ENCODE measurements at regions not wholly inside any gene's neighbourhood (a gene's known extent, or its start where the extent isn't known, plus 50 kb on each side); places are given as distances from the start of the nearest gene placed in this dataset.
"Not testable (repeated sequence)": the region's sequence is repeated elsewhere in the genome, so short reads cannot be mapped to it uniquely, and the experiment has no call there.

DNA sequence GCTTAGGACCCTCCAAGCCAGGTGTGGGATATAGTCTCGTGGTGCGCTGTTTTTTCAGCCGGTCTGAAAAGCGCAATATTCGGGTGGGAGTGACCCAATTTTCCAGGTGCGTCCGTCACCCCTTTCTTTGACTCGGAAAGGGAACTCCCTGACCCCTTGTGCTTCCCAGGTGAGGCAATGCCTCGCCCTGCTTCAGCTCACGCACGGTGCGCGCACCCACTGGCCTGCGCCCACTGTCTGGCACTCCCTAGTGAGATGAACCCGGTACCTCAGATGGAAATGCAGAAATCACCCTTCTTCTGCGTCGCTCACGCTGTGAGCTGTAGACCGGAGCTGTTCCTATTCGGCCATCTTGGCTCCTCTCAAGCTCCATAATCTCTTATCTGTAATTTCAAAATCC lies 408.0 kb downstream of the FAM72C start:
- not testable (repeated sequence) for DNase-seq; H3K36me3 Mint-ChIP-seq (ENCODE audit: insufficient read depth in 2 of 2); H3K4me1 Mint-ChIP-seq (ENCODE audit: low read depth); H3K9me3 Mint-ChIP-seq; H3K27ac Mint-ChIP-seq; H3K27me3 Mint-ChIP-seq (ENCODE audit: low read depth); H3K4me3 Mint-ChIP-seq; ATAC-seq (replicated peaks in 1 of 2)

- DNase-seq (no peak), ATAC-seq (replicated peaks in 1 of 2) (no peak)
- no peaks in the 10 kb centered on the region for H3K27me3 Mint-ChIP-seq (ENCODE audit: low read depth)
- H3K27ac Mint-ChIP-seq, result no peak overlapping the region
- no peaks in the 10 kb centered on the region for H3K9me3 Mint-ChIP-seq
- no peaks in the 10 kb centered on the region for H3K4me1 Mint-ChIP-seq (ENCODE audit: low read depth)
- no peak overlapping the region for H3K4me3 Mint-ChIP-seq
- no peaks in the 10 kb centered on the region for H3K36me3 Mint-ChIP-seq (ENCODE audit: insufficient read depth in 2 of 2)
Observed at GRCh38 chr1:143553627-143554026, 418.2 kb downstream of the FAM72C start.

DNA sequence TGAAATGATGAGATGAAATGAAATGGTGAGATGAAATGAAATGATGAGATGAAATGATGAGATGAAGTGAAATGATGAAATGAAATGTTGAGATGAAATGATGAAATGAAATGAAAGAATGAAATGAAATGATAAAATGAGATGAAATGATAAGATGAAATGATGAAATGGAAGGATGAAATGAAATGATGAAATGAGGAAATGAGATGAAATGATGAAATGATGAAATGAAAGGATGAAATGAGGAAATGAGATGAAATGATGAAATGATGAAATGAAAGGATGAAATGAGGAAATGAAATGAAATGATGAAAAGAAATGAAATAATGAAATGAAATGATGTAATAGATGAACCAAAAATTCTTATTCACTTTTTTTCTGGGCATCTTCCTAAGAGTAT lies 467.1 kb downstream of the FAM72C start:
- Mint-ChIP-seq H3K36me3 (ENCODE audit: insufficient read depth in 2 of 2) (peaks cover 18 to 24% of the 10 kb centered on the region in 2 donors), H3K27me3 (ENCODE audit: low read depth) (peaks cover 17% of the 10 kb centered on the region), H3K9me3 (peaks cover 15 to 23% of the 10 kb centered on the region in 2 donors), H3K27ac (peak overlapping the region; percentile 64)
- DNase-seq; H3K4me3 Mint-ChIP-seq; ATAC-seq (replicated peaks in 1 of 2); H3K4me1 Mint-ChIP-seq (ENCODE audit: low read depth): not testable (repeated sequence)

GRCh38 chr1:143504080-143504479 lies 467.7 kb downstream of the FAM72C start:
- not testable (repeated sequence) for H3K4me1 Mint-ChIP-seq (ENCODE audit: low read depth); ATAC-seq (replicated peaks in 1 of 2); DNase-seq; H3K4me3 Mint-ChIP-seq
- Mint-ChIP-seq H3K27me3 (ENCODE audit: low read depth) (peaks cover 17% of the 10 kb centered on the region), H3K27ac (peak overlapping the region; percentile 64), H3K36me3 (ENCODE audit: insufficient read depth in 2 of 2) (peaks cover 18 to 24% of the 10 kb centered on the region in 2 donors), H3K9me3 (peaks cover 15 to 23% of the 10 kb centered on the region in 2 donors)

DNA sequence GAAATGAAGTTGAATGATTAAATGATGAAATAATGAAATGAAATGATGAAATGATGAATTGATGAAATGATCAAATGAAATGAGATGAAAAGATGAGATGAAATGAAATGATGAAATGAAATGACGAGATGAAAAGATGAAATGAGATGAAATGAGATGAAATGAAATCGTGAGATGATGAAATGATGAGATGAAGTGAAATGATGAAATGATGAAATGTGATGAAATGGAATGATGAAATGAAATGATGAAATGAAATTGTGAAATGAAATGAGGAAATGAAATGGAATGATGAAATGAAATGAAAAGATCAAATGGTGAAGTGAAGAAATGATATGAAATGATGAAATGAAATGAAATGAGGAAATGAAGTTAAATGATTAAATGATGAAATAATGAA lies 468.7 kb downstream of the FAM72C start:
- Mint-ChIP-seq H3K36me3 (ENCODE audit: insufficient read depth in 2 of 2) (peaks cover 18 to 24% of the 10 kb centered on the region in 2 donors), H3K27me3 (ENCODE audit: low read depth) (peaks cover 17% of the 10 kb centered on the region), H3K9me3 (peaks cover 15 to 23% of the 10 kb centered on the region in 2 donors), H3K27ac (peak overlapping the region; percentile 94)
- DNase-seq; ATAC-seq (replicated peaks in 1 of 2); H3K4me3 Mint-ChIP-seq; H3K4me1 Mint-ChIP-seq (ENCODE audit: low read depth): not testable (repeated sequence)

DNA sequence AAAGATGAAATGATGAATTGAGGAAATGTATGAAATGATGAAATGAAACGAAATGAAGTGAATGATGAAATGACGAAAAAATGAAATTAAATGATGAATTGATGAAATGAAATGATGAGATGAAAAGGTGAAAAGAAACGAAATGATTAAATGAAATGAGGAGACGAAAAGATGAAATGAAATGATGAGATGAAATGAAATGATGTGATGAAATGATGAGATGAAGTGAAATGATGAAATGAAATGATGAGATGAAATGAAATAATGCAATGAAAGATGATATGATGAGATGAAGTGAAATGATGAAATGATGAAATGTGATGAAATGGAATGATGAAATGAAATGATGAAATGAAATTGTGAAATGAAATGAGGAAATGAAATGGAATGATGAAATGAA lies 469.7 kb downstream of the FAM72C start:
- Mint-ChIP-seq H3K27me3 (ENCODE audit: low read depth) (peaks cover 17% of the 10 kb centered on the region), H3K27ac (peak overlapping the region; percentile 83)

DNA sequence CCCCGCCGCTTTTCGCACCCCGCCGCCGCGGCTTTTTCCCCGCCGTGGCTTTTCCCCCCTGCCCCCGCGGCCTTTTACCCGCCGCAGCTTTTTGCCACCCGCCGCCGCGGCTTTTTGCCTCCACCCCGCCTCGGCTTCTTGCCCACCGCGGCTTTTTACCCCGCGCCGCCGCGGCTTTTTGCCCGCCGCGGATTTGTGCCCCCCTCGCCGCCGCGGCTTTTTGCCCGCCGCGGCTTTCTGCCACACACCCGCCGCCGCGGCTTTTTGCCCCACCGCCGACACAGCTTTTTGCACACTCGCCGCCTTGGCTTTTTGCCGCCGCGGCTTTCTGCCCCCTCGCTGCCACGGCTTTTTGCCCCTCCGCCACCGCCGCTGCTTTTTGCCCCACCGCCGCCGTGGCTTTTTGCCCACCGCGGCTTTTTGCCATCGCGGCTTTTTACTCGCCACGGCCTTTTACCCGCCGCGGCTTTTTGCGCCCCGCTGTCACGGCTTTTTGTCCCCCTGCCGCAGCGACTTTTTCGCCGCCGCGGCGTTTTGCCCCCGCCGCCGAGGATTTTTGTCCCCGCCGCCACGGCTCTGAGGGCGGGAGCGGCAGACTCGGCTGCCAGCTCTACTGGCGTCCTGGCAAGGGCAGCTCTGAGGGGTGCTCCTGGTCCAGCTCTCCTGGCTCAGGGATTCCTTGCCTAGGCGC lies 473.6 kb downstream of the FAM72C start:
- H3K9me3 Mint-ChIP-seq, result peaks cover 10 to 11% of the 10 kb centered on the region in 2 donors
- H3K4me3 Mint-ChIP-seq, result peak overlapping the region in 1 of 2 donors; percentile 58
- peak in 1 of 2 donors; percentile 5 for DNase-seq
- not testable (repeated sequence) for H3K4me1 Mint-ChIP-seq (ENCODE audit: low read depth); H3K27ac Mint-ChIP-seq; ATAC-seq (replicated peaks in 1 of 2)
- peaks cover 14% of the 10 kb centered on the region for H3K27me3 Mint-ChIP-seq (ENCODE audit: low read depth)
- peaks cover 13 to 14% of the 10 kb centered on the region in 2 donors for H3K36me3 Mint-ChIP-seq (ENCODE audit: insufficient read depth in 2 of 2)

More for the DNA sequence above, 469.7 kb downstream of the FAM72C start:
- H3K4me1 Mint-ChIP-seq (ENCODE audit: low read depth); DNase-seq; ATAC-seq (replicated peaks in 1 of 2); H3K4me3 Mint-ChIP-seq: not testable (repeated sequence)
- Mint-ChIP-seq H3K9me3 (peaks cover 15 to 23% of the 10 kb centered on the region in 2 donors), H3K36me3 (ENCODE audit: insufficient read depth in 2 of 2) (peaks cover 18 to 24% of the 10 kb centered on the region in 2 donors)

DNA sequence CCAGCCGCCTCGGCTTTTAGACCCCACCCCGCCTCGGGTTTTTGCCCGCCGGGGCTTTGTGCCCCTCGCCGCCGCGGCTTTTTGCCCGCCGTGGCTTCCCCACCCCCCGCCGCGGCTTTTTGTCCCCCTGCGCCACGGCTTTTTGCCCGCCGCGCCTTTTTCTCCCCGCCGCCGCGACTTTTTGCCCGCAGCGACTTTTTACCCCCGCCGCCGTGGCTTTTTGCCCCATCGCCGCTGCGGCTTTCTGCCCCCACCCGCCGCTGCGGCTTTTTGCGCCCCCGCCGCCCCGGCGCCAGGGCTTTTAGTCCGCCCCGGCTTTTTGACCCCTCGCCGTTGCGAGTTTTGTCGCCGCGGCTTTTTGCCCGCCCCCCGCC lies 474.4 kb downstream of the FAM72C start:
- H3K36me3 Mint-ChIP-seq (ENCODE audit: insufficient read depth in 2 of 2), result peaks cover 6% of the 10 kb centered on the region in 2 donors
- peaks cover 7% of the 10 kb centered on the region for H3K27me3 Mint-ChIP-seq (ENCODE audit: low read depth)
- H3K9me3 Mint-ChIP-seq, result peaks cover 3 to 5% of the 10 kb centered on the region in 2 donors
- no peaks in the 10 kb centered on the region for H3K4me1 Mint-ChIP-seq (ENCODE audit: low read depth)
- no peak overlapping the region for H3K4me3 Mint-ChIP-seq
- H3K27ac Mint-ChIP-seq, result no peak overlapping the region
- ATAC-seq (replicated peaks in 1 of 2) (no peak), DNase-seq (no peak)

GRCh38 chr1:143496526-143497373 lies 475.0 kb downstream of the FAM72C start:
- not testable (repeated sequence) for H3K9me3 Mint-ChIP-seq; DNase-seq; H3K4me1 Mint-ChIP-seq (ENCODE audit: low read depth); H3K36me3 Mint-ChIP-seq (ENCODE audit: insufficient read depth in 2 of 2); H3K27me3 Mint-ChIP-seq (ENCODE audit: low read depth); ATAC-seq (replicated peaks in 1 of 2); H3K4me3 Mint-ChIP-seq
- peak overlapping the region; percentile 28 for H3K27ac Mint-ChIP-seq

Data from activated T-cell treated with anti-CD3 and anti-CD28 coated beads, Interleukin-2, amount 50 U/mL, for 72 hours (primary cell).